OCI-LY3 (cell line): ENCODE measurements at regions not wholly inside any gene's neighbourhood (a gene's known extent, or its start where the extent isn't known, plus 50 kb on each side); places are given as distances from the start of the nearest gene placed in this dataset.

Source experiments
- H2AFZ ChIP-seq: fragments of 200-600, 300-600 bp; shearing (Covaris generic); 2 replicates; pipeline ENCODE4 v1.6.0; 2014; ENCODE audit warnings: antibody characterized with exemption, low read depth, low read length
- H3K27ac ChIP-seq: fragments of 200-600, 300-600 bp; sonication (generic); 2 replicates; pipeline ENCODE4 v1.5.1; 2014; ENCODE audit warnings: mild to moderate bottlenecking, low read length, moderate library complexity, mixed read lengths
- H3K27me3 ChIP-seq: fragments of 200-600, 300-600 bp; sonication (generic); 2 replicates; pipeline ENCODE4 v1.6.1; 2014; ENCODE audit warnings: low read depth, low read length, mixed read lengths
- H3K36me3 ChIP-seq: fragments of 200-600, 300-600 bp; sonication (generic); replicated peaks from 2 replicates; pipeline ENCODE3; 2014; ENCODE audit warnings: low read depth, low read length, mixed read lengths
- H3K4me1 ChIP-seq: fragments of 300-600, 200-600 bp; sonication (generic); 2 replicates; pipeline ENCODE4 v1.6.1; 2014; ENCODE audit warnings: low read length, mixed read lengths
- H3K4me2 ChIP-seq: fragments of 200-600, 300-600 bp; sonication (generic); 2 replicates; pipeline ENCODE4 v1.6.1; 2014; ENCODE audit warnings: low read length, mixed read lengths
- H3K4me3 ChIP-seq: fragments of 300-600, 200-600 bp; sonication (generic); 2 replicates; pipeline ENCODE4 v1.5.1; 2014; ENCODE audit warnings: antibody characterized with exemption, mild to moderate bottlenecking, low read length, moderate library complexity
- H3K79me2 ChIP-seq: fragments of 300-600, 200-600 bp; shearing (Covaris generic); 2 replicates; pipeline ENCODE4 v1.6.1; 2014; ENCODE audit warnings: mild to moderate bottlenecking, low read length, mixed read lengths
- H3K9ac ChIP-seq: fragments of 300-600, 200-600 bp; shearing (Covaris generic); 2 replicates; pipeline ENCODE4 v1.6.0; 2014; ENCODE audit warnings: mild to moderate bottlenecking, low read length, moderate library complexity
- H3K9me3 ChIP-seq: fragments of 200-600, 300-600 bp; shearing (Covaris generic); 2 replicates; pipeline ENCODE4 v1.6.1; 2014; ENCODE audit warnings: low read length, mixed read lengths; ENCODE audit not compliant: insufficient read depth
- H4K20me1 ChIP-seq: fragments of 200-600, 300-600 bp; sonication (generic); 2 replicates; pipeline ENCODE4 v1.6.1; 2016; ENCODE audit warnings: low read length, mixed read lengths; ENCODE audit not compliant: insufficient read depth
- EZH2phosphoT487 ChIP-seq: fragments of 200-600 bp; shearing (Covaris generic); IDR thresholded peaks from 2 replicates; pipeline ENCODE4 v1.6.1; 2018; ENCODE audit warnings: antibody characterized with exemption, mixed run types, low read depth
- TF ChIP-seq, protein P1 (sequence below): fragments of 200-600, 300-600 bp; sonication (generic); IDR thresholded peaks from 2 replicates; pipeline ENCODE4 v1.5.1; 2014; ENCODE audit warnings: antibody characterized with exemption, low read length, low read depth

GRCh38 chr2:66699416-66699792 lies 264.5 kb downstream of the MEIS1 start:
- no peaks in the 10 kb centered on the region for H3K36me3 ChIP-seq
- H3K9me3 ChIP-seq, result no peaks in the 10 kb centered on the region
- H4K20me1 ChIP-seq, result no peaks in the 10 kb centered on the region
- H3K79me2 ChIP-seq, result no peaks in the 10 kb centered on the region
- no peak overlapping the region for H3K9ac ChIP-seq
- no peak overlapping the region for H3K27ac ChIP-seq
- H2AFZ ChIP-seq, result no peak overlapping the region
- no peaks in the 10 kb centered on the region for H3K27me3 ChIP-seq
- no peak overlapping the region for H3K4me2 ChIP-seq
- H3K4me3 ChIP-seq, result no peak overlapping the region
- TF ChIP-seq EZH2phosphoT487, result no peak
- TF ChIP-seq, protein P1, sequence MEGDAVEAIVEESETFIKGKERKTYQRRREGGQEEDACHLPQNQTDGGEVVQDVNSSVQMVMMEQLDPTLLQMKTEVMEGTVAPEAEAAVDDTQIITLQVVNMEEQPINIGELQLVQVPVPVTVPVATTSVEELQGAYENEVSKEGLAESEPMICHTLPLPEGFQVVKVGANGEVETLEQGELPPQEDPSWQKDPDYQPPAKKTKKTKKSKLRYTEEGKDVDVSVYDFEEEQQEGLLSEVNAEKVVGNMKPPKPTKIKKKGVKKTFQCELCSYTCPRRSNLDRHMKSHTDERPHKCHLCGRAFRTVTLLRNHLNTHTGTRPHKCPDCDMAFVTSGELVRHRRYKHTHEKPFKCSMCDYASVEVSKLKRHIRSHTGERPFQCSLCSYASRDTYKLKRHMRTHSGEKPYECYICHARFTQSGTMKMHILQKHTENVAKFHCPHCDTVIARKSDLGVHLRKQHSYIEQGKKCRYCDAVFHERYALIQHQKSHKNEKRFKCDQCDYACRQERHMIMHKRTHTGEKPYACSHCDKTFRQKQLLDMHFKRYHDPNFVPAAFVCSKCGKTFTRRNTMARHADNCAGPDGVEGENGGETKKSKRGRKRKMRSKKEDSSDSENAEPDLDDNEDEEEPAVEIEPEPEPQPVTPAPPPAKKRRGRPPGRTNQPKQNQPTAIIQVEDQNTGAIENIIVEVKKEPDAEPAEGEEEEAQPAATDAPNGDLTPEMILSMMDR, result no peak
- H3K4me1 ChIP-seq, result 0 out of 2 replicates have a peak, but pooled peaks cover 3% of the 10 kb centered on the region

GRCh38 chr2:66699793-66700676 lies 265.1 kb downstream of the MEIS1 start:
- Histone ChIP-seq H3K9ac (no peak overlapping the region), H3K27ac (no peak overlapping the region), H3K36me3 (no peaks in the 10 kb centered on the region), H2AFZ (no peak overlapping the region), H3K4me3 (no peak overlapping the region), H4K20me1 (no peaks in the 10 kb centered on the region), H3K4me2 (no peak overlapping the region), H3K79me2 (no peaks in the 10 kb centered on the region), H3K27me3 (no peaks in the 10 kb centered on the region), H3K9me3 (no peaks in the 10 kb centered on the region), H3K4me1 (0 out of 2 replicates have a peak, but pooled peaks cover 3% of the 10 kb centered on the region)
- TF ChIP-seq, protein P1, result no peak
- no peak for TF ChIP-seq EZH2phosphoT487

GRCh38 chr2:66700677-66701066 lies 265.7 kb downstream of the MEIS1 start:
- H3K4me2 ChIP-seq, result no peak overlapping the region
- TF ChIP-seq EZH2phosphoT487, result no peak
- TF ChIP-seq, protein P1, result no peak
- H3K79me2 ChIP-seq, result no peaks in the 10 kb centered on the region
- no peaks in the 10 kb centered on the region for H3K9me3 ChIP-seq
- no peaks in the 10 kb centered on the region for H4K20me1 ChIP-seq
- no peak overlapping the region for H3K4me3 ChIP-seq
- H3K27ac ChIP-seq, result no peak overlapping the region
- H3K27me3 ChIP-seq, result no peaks in the 10 kb centered on the region
- H3K36me3 ChIP-seq, result no peaks in the 10 kb centered on the region
- 0 out of 2 replicates have a peak, but pooled peaks cover 3% of the 10 kb centered on the region for H3K4me1 ChIP-seq
- no peak overlapping the region for H3K9ac ChIP-seq
- no peak overlapping the region for H2AFZ ChIP-seq

- no peak overlapping the region for H3K4me3 ChIP-seq
- TF ChIP-seq EZH2phosphoT487, result no peak
- TF ChIP-seq, protein P1, result no peak
- no peaks in the 10 kb centered on the region for H3K4me1 ChIP-seq
- no peaks in the 10 kb centered on the region for H3K27me3 ChIP-seq
- H3K79me2 ChIP-seq, result no peaks in the 10 kb centered on the region
- no peaks in the 10 kb centered on the region for H3K36me3 ChIP-seq
- no peak overlapping the region for H3K27ac ChIP-seq
- H3K9me3 ChIP-seq, result no peaks in the 10 kb centered on the region
- no peak overlapping the region for H2AFZ ChIP-seq
- H4K20me1 ChIP-seq, result no peaks in the 10 kb centered on the region
- no peak overlapping the region for H3K4me2 ChIP-seq
- H3K9ac ChIP-seq, result no peak overlapping the region
These were observed 266.3 kb downstream of the MEIS1 start for GRCh38 chr2:66701251-66701650.
